ENCODE measurements at regions not wholly inside any gene's neighbourhood (a gene's known extent, or its start where the extent isn't known, plus 50 kb on each side); places are given as distances from the start of the nearest gene placed in this dataset.

DNA sequence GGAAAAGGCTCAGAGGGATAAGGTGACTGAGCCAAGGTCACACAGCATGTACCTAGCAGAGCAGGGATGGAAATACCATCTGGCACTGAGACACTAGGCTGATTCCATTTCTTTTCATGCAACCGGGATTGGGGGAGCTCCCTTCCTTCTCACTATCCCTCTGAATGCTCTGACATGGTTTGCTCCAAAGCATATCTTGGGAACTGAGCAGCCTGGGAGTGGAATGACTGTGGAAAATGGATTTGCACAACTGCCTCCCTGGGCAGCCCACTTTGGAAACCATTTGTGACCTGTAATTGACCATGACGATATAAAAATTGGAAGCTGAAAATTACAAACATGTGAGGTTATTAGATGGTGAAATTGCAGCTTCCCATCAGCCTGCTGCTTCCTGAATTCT, 309.0 kb upstream of the CHD6 start:
- Mint-ChIP-seq H3K9me3 (no peaks in the 10 kb centered on the region), H3K4me3 (no peak overlapping the region), H3K4me1 (no peaks in the 10 kb centered on the region), H3K27me3 (peaks cover 6% of the 10 kb centered on the region), H3K36me3 (ENCODE audit: low read depth) (no peaks in the 10 kb centered on the region), H3K27ac (no peak overlapping the region)
- CTCF ChIA-PET = no interaction called here
- POLR2A ChIA-PET = no interaction called here
- no peak for DNase-seq

DNA sequence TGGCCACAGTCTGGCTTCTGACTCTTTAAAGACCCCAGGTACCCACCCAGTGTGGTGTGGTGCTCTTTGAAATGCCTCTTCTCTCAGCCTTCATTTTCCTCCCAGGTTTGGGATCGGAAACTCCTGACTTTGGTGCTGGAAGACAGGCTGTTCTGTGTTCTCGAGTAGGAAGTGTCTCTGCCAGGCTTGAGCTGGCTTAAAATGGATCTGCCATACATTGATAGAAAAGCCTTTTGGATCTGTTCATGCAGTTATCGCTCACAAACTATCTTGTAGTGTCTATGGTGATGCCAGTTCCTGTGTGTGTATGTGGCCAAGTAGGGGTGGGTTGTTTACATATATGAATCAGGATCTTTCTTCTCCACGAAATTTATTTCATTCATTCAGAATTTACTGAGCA, 307.3 kb upstream of the CHD6 start:
- DNase-seq = no peak
- H3K36me3 Mint-ChIP-seq (ENCODE audit: low read depth) = no peaks in the 10 kb centered on the region
- H3K9me3 Mint-ChIP-seq = no peaks in the 10 kb centered on the region
- no peak overlapping the region for H3K4me3 Mint-ChIP-seq
- H3K27ac Mint-ChIP-seq = no peak overlapping the region
- ChIA-PET POLR2A (no interaction called here), CTCF (no interaction called here)
- H3K4me1 Mint-ChIP-seq = no peaks in the 10 kb centered on the region
- H3K27me3 Mint-ChIP-seq = peaks cover 6% of the 10 kb centered on the region

DNA sequence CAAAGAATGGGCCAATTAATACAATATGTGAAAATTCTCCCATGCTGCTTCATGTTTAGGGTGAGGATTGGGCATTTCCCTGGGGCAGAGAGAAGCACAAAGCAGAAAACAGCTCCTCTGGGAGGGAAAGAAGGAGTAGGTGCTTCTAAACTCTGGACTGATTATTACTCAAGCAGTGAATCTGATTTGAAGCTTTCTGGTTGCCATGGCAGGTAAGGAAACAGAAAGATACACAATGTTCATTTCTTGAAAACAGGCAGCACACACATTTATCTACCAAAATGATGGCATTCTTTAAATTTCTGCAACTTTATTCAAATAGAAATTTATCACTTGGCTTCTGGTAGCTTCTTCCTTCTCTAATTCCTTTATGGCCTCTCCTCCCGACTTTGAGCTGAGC, 305.4 kb upstream of the CHD6 start:
- Mint-ChIP-seq H3K4me1 (no peaks in the 10 kb centered on the region), H3K36me3 (ENCODE audit: low read depth) (no peaks in the 10 kb centered on the region), H3K27me3 (peaks cover 6% of the 10 kb centered on the region), H3K4me3 (no peak overlapping the region), H3K9me3 (no peaks in the 10 kb centered on the region), H3K27ac (no peak overlapping the region)
- no peak for DNase-seq
- CTCF ChIA-PET = no interaction called here
- POLR2A ChIA-PET = no interaction called here

DNA sequence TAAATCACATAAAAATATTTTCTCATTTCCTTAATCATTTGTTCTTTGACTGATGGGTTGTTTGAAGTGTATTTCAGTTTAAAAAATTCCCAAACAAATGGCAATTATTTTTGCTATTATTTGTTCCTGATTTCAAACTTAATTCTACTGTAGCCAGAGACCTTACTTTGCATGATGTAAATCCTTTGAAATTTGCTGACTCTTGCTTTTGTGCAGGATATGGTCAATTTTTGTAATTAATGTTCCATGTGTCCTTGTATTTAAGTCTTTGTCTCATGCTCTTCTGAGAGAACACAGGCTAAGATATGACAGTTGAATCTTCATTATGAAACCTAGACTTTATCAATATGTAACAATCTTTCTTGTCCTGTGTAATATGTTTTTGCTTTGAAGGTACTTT, 295.0 kb upstream of the CHD6 start:
- no peaks in the 10 kb centered on the region for H3K36me3 Mint-ChIP-seq (ENCODE audit: low read depth)
- ChIA-PET CTCF (no interaction called here), POLR2A (no interaction called here)
- no peak overlapping the region for H3K27ac Mint-ChIP-seq
- no peaks in the 10 kb centered on the region for H3K9me3 Mint-ChIP-seq
- DNase-seq = no peak
- no peaks in the 10 kb centered on the region for H3K4me1 Mint-ChIP-seq
- no peak overlapping the region for H3K4me3 Mint-ChIP-seq
- H3K27me3 Mint-ChIP-seq = no peaks in the 10 kb centered on the region

DNA sequence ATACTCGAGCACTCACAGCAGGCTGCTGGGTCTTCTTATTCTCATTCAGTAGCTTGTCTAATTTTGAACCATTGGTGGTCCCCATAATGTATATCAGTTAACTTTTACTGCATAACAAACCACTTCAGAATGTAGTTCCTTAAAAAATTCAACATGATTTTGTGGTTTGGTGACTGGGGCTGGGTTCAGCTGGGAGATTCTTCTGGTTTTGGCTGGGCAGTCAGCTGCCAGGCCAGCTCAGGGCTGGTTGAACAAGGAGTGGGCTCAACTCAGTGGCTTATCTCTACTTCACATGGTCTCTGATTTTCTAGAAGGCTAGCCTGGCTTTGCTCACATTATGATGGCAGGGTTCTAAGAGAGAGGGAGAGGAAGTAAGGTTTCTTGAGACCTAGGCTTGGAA, 292.4 kb upstream of the CHD6 start:
- POLR2A ChIA-PET = no interaction called here
- Mint-ChIP-seq H3K27ac (no peak overlapping the region), H3K36me3 (ENCODE audit: low read depth) (no peaks in the 10 kb centered on the region), H3K27me3 (no peaks in the 10 kb centered on the region), H3K4me3 (no peak overlapping the region), H3K4me1 (no peaks in the 10 kb centered on the region), H3K9me3 (no peaks in the 10 kb centered on the region)
- DNase-seq = no peak
- CTCF ChIA-PET = no interaction called here

DNA sequence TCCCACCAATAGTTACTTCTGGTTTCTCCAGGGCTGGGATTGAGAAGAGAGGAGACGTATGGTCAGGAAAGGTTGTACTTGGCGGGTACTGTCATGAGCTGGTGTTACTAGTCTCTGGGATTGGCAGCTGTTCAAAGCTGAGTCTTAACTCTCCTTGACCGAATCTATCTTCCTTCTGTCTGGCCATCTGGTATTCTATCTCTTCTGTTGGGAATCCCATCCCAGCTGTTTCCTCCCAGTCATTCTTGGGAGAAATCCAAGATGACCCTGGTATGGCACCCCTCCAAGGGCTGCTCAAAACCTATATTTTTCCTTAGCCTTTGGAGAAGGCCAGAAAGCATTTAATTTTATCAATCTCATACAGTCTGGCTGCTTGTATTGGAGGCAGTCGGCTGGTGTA, 287.0 kb upstream of the CHD6 start:
- POLR2A ChIA-PET = no interaction called here
- no peak for DNase-seq
- H3K27me3 Mint-ChIP-seq = no peaks in the 10 kb centered on the region
- CTCF ChIA-PET = no interaction called here
- H3K27ac Mint-ChIP-seq = no peak overlapping the region
- H3K36me3 Mint-ChIP-seq (ENCODE audit: low read depth) = no peaks in the 10 kb centered on the region
- no peaks in the 10 kb centered on the region for H3K9me3 Mint-ChIP-seq
- H3K4me1 Mint-ChIP-seq = no peaks in the 10 kb centered on the region
- no peak overlapping the region for H3K4me3 Mint-ChIP-seq

DNA sequence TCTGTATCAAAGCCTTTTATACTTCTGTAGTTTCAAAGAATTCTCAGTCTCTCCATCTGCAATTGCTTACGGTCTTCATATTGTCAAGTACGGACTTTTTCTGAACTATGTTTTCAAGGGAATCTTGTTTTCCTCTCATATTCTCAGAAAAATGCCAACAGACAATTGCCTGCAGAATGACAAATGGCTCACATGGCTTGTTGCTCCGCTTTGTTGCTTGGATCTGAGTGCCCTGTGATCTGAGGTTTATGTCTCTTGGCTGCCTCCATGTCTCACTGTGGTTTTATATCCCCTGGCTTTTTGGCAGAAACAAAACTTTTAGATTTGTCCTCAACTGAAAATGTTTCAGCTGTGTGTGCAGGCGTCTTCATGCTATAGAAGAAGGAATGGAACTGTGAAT, 285.4 kb upstream of the CHD6 start:
- Mint-ChIP-seq H3K36me3 (ENCODE audit: low read depth) (no peaks in the 10 kb centered on the region), H3K27ac (no peak overlapping the region), H3K4me3 (no peak overlapping the region), H3K9me3 (no peaks in the 10 kb centered on the region), H3K27me3 (no peaks in the 10 kb centered on the region), H3K4me1 (no peaks in the 10 kb centered on the region)
- no peak for DNase-seq
- ChIA-PET CTCF (no interaction called here), POLR2A (no interaction called here)

DNA sequence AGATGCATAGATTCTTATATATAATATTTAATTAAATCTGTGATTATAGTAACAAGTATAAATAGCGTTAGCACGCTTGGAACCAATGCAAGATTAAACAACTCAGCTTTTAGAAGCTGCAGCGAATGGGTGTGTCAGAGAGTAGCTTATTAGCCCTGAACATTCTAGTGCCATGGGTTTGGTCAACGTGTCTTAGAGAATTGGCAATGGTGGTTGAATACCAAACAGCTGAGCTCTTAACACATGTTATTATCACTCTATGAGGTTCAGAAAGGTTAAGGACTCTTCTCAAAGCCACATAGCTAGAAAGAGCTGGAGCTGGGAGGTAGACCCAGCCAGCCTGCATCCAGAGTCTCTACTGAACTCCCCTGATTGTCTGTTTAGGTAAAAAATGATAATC, 284.2 kb upstream of the CHD6 start:
- POLR2A ChIA-PET = no interaction called here
- Mint-ChIP-seq H3K27ac (no peak overlapping the region), H3K4me3 (no peak overlapping the region), H3K27me3 (no peaks in the 10 kb centered on the region), H3K4me1 (no peaks in the 10 kb centered on the region), H3K36me3 (ENCODE audit: low read depth) (no peaks in the 10 kb centered on the region), H3K9me3 (no peaks in the 10 kb centered on the region)
- CTCF ChIA-PET = no interaction called here
- DNase-seq = no peak

DNA sequence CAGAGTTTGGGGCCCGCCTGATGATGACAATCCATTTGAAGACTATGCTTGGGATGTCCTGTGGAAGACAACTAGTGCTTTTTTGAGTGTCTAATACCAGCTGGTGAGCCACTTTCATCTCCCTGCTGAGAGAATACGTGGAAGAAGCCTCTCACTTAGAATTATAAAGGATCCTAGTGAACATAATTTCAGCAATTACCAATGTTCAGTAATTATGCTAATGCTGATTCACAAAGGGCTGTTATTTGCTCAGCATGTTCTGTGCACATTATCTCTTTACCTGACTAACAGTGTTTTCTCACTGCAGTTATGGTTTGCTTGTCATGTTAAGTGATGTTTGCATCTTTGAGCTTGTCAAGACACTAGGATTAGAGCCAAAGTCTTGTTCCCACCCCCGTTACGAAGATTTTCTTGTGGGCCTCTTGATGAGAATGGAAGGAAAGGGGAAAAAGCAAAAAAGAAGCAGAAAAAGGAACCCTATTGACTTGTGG, 282.1 kb upstream of the CHD6 start:
- Mint-ChIP-seq H3K36me3 (ENCODE audit: low read depth) (no peaks in the 10 kb centered on the region), H3K4me1 (no peaks in the 10 kb centered on the region), H3K27me3 (no peaks in the 10 kb centered on the region), H3K9me3 (no peaks in the 10 kb centered on the region), H3K27ac (no peak overlapping the region), H3K4me3 (no peak overlapping the region)
- CTCF ChIA-PET = no interaction called here
- no peak for DNase-seq
- POLR2A ChIA-PET = no interaction called here

DNA sequence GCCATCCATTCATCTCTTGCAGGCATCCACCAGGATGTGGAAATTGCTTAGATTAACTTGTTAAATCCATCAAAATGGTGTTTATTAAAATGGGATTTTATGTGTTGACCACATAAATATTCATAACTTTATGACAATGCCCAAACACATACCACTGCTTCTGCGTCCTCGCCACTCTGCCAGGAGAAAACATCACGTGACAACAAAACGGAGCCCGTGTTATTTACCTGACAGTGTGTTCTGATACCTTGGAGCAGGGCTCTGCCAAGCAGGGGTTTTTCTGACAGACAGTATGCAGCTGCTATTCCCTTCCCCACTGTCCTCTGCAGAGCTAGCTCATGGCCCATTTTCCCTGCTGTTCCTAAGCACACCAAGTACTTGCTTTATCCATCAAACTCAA, 279.5 kb upstream of the CHD6 start:
- no peaks in the 10 kb centered on the region for H3K36me3 Mint-ChIP-seq (ENCODE audit: low read depth)

DNA sequence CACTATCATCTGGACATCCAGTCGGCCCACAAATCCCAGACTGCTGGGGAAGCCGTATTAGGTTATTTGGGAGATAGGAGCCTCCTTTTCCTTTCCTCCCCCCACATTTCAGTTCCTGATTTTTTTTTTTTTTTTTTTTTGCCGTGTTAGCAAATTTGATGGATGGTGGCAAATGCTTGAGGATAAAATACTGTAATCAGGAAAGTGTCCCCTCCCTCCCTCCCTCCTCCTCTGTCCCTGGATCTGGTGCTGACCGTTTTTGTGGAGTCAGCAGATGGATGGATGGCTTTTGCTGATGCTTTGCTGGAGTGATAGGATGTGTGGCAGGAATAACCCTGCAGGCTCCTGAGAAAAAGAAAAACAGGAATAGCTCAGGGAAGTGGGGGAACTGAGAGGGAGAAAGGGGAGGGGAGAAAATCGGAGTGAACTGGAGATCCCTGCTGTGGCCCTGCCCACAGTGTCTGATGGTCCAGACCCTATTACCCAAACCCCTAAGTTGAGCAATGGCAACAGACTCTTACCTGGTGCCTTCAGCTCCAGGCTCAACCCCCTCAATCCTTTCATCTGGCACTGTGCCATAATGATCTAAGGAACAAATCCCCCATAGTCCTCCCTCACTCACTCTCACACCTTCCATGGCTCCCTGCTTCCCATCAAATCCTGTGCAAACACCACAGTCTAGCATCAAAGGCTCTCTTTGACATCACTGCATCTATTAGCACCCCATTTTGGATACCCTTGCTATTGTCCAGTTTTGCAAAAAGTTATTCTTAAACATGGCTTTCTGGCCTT, 277.3 kb upstream of the CHD6 start:
- Mint-ChIP-seq H3K4me1 (no peaks in the 10 kb centered on the region), H3K4me3 (no peak overlapping the region), H3K27me3 (no peaks in the 10 kb centered on the region), H3K36me3 (ENCODE audit: low read depth) (no peaks in the 10 kb centered on the region), H3K9me3 (no peaks in the 10 kb centered on the region), H3K27ac (no peak overlapping the region)
- CTCF ChIA-PET = interaction anchor here (0.7 kb wide), 1 partner anchor 372 kb away, joined by 3 read pairs; no protein-coding TSS in a partner anchor
- no peak for DNase-seq
- POLR2A ChIA-PET = no interaction called here

More for the DNA sequence above, 279.5 kb upstream of the CHD6 start:
- ChIA-PET CTCF (no interaction called here), POLR2A (no interaction called here)
- Mint-ChIP-seq H3K9me3 (no peaks in the 10 kb centered on the region), H3K4me3 (no peak overlapping the region), H3K27me3 (no peaks in the 10 kb centered on the region), H3K4me1 (no peaks in the 10 kb centered on the region), H3K27ac (no peak overlapping the region)
- no peak for DNase-seq

DNA sequence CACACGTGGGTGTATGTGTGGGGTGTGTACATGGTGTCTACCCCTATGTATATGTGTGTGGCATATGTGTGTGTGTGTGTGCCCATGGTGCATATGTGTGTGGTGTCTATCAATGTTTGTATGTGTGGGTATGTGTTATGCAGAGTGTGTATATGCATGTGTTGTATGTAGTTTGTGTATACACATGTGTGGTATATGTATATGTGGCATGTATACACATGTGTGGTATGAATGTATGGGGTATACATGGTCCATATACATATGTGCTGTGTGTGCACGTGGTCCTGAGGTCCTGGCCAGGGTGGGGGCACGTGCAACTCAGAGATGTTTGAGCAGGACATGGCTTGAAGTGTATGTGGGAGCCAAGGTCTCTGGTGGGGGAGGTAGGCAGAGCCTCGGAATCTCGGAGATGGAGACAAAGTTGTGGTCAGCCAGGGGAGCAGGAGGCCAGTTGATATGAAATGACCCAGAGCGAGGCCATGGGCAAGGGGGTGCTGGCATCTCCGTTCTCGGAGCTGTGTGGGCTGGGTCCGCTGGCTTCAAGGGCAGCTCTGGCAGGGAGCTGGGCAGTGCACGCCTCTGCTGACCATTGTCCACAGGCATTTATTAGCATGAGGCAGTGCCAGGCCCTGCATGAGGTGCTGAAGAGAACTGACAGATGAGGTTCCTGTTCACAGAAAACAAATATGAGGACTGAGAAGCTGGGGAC, 276.2 kb upstream of the CHD6 start:
- Mint-ChIP-seq H3K9me3 (no peaks in the 10 kb centered on the region), H3K27ac (no peak overlapping the region), H3K4me3 (no peak overlapping the region), H3K36me3 (ENCODE audit: low read depth) (no peaks in the 10 kb centered on the region), H3K4me1 (no peaks in the 10 kb centered on the region), H3K27me3 (no peaks in the 10 kb centered on the region)
- DNase-seq = no peak
- ChIA-PET POLR2A (no interaction called here), CTCF (interaction anchor here (0.7 kb wide), 1 partner anchor 371 kb away, joined by 3 read pairs; no protein-coding TSS in a partner anchor)

DNA sequence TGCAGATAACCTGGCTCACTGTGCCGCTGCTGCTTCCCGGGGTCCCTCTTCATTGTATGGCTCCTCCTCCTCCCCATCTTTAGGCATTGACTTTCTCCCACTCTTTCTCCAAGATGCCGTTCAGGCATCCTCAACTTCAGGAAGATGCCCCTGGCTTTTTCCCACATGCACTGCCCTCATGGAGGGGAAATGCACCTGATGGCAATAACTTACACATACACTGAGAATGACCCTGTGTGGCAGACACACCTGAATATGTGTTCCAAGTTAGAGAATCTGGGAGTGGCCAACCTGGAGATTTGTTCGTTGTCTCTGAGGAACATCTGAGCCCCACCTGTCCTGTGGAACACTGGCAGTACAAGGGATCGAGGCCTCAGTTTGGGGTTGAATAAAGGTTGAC, 273.9 kb upstream of the CHD6 start:
- H3K36me3 Mint-ChIP-seq (ENCODE audit: low read depth) = no peaks in the 10 kb centered on the region
- CTCF ChIA-PET = no interaction called here
- H3K4me3 Mint-ChIP-seq = no peak overlapping the region
- DNase-seq = no peak
- no peaks in the 10 kb centered on the region for H3K9me3 Mint-ChIP-seq
- no peaks in the 10 kb centered on the region for H3K4me1 Mint-ChIP-seq
- H3K27me3 Mint-ChIP-seq = no peaks in the 10 kb centered on the region
- no peak overlapping the region for H3K27ac Mint-ChIP-seq
- POLR2A ChIA-PET = no interaction called here

DNA sequence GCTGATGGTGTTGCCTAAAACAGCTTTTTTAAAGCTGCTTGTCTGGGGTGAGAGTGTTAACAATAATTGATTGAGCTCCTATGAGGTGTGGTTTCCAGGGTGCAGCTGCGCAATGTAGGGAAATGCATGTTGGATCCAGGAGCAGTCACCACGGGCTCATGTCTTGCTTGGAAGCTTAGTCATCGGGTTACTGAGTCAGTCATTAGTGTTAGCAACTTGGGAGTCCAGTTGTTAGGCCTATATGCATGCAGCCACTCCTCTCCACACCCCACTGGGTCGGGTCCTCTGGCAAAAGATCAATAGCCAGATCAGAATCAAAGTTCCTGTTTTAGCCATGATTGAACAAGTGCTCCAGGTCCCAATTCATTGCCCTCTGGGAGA, 271.7 kb upstream of the CHD6 start:
- CTCF ChIA-PET = no interaction called here
- H3K4me1 Mint-ChIP-seq = no peaks in the 10 kb centered on the region
- no peaks in the 10 kb centered on the region for H3K27me3 Mint-ChIP-seq
- POLR2A ChIA-PET = no interaction called here
- no peak overlapping the region for H3K27ac Mint-ChIP-seq
- H3K4me3 Mint-ChIP-seq = no peak overlapping the region
- no peaks in the 10 kb centered on the region for H3K36me3 Mint-ChIP-seq (ENCODE audit: low read depth)
- no peak for DNase-seq
- no peaks in the 10 kb centered on the region for H3K9me3 Mint-ChIP-seq

Data from activated CD4-positive, alpha-beta T cell treated with anti-CD3 and anti-CD28 coated beads, Interleukin-2, amount 10 ng/mL, durations not matched to agents 7 days and 5 days (primary cell).